Subcutaneous abdominal adipose tissue (tissue), 5 donors: ENCODE measurements at regions not wholly inside any gene's neighbourhood (a gene's known extent, or its start where the extent isn't known, plus 50 kb on each side); places are given as distances from the start of the nearest gene placed in this dataset.
"Not testable (repeated sequence)": the region's sequence is repeated elsewhere in the genome, so short reads cannot be mapped to it uniquely, and the experiment has no call there.

Experiments used
- H3K27ac ChIP-seq: one replicate; pipeline ENCODE4 v1.7.0; 2013; ENCODE audit warnings: low read depth, mild to moderate bottlenecking, inconsistent platforms, low read length, moderate library complexity
- H3K27me3 ChIP-seq, 5 donors: one replicate each; pipeline ENCODE4 v1.7.0; 2013; ENCODE audit warnings: low read length in 5 of 5, inconsistent platforms in 1 of 5; ENCODE audit not compliant: control insufficient read depth in 5 of 5, insufficient read depth in 4 of 5
- H3K36me3 ChIP-seq, 5 donors: one replicate each; pipeline ENCODE4 v1.7.0; 2013; ENCODE audit warnings: low read length in 5 of 5; ENCODE audit not compliant: control insufficient read depth in 5 of 5, insufficient read depth in 5 of 5
- H3K4me1 ChIP-seq, 5 donors: one replicate each; pipeline ENCODE4 v1.7.0; 2013; ENCODE audit warnings: low read length in 5 of 5, mild to moderate bottlenecking in 3 of 5, moderate library complexity in 1 of 5; ENCODE audit not compliant: control insufficient read depth in 5 of 5, insufficient read depth in 5 of 5
- H3K4me3 ChIP-seq, 5 donors: one replicate each; pipeline ENCODE4 v1.7.0; 2013; ENCODE audit warnings: low read length in 5 of 5, low read depth in 1 of 5
- H3K9ac ChIP-seq, 5 donors: one replicate each; pipeline ENCODE4 v1.7.0; 2013; ENCODE audit warnings: low read length in 5 of 5, mild to moderate bottlenecking in 4 of 5, moderate library complexity in 3 of 5
- H3K9me3 ChIP-seq, 5 donors: one replicate each; pipeline ENCODE4 v1.7.0; 2013; ENCODE audit warnings: low read length in 5 of 5; ENCODE audit not compliant: control insufficient read depth in 5 of 5
- donor health status: healthy.
- donor health status: healthy.
- donor health status: healthy.
- donor health status: healthy.
- donor health status: healthy.

DNA sequence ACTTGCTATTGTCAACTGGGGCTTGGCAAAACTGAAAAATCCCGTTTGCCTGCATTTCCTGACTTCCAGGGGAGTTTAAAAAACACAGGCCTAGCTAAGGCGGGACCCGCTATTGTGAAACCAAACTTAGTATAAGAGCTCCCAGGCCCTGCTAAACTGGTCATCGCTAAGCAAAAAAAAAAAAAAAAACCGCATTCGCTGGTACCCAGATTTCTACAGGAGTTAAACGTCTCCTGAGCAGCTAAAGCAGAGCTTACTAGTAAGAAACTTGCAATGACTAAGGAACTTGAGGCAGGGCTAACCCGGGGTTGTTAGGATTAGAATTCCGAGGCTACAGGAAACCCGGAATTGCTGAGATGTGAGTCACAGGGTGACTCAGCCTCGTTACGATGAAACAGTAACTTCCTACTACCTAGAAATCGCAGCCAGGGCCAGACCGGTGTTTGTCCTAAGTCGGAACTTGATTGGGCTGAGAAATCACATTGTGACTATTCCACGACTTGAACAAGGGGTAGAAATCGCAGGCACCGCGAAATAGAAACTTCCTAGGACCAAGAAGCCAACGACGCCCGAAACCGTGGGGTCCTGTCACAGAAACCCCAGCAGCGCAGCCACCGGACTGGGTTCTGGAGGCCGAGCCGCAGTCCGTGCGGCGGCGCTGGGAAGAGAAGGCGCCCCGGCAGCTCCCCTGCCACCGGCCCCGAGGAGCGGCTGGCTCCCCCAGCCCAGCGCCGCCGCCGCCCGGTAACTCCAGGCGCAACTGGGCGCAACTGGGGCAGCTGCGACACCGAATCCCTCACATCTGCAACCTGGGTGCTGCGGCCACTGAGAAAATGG, 89.4 kb downstream of the ANXA2R start:
- peak overlapping the region in 4 of 5 donors; percentile 29 to 76 (median 73) for H3K9ac ChIP-seq
- H3K27ac ChIP-seq: peak overlapping the region; percentile 89
- peaks cover 0 to 24% (median 13%) of the 10 kb centered on the region in 5 donors for H3K27me3 ChIP-seq
- H3K4me1 ChIP-seq: peaks cover 1 to 44% (median 33%) of the 10 kb centered on the region in 5 donors
- peaks cover 3 to 18% (median 14%) of the 10 kb centered on the region in 5 donors for H3K9me3 ChIP-seq
- no peaks in the 10 kb centered on the region for H3K36me3 ChIP-seq
- H3K4me3 ChIP-seq: peak overlapping the region; percentile 53 to 82 (median 67)

- Histone ChIP-seq H3K4me3 (peak overlapping the region; percentile 60 to 82 (median 67)), H3K9me3 (peaks cover 3 to 18% (median 14%) of the 10 kb centered on the region in 5 donors), H3K4me1 (peaks cover 1 to 44% (median 37%) of the 10 kb centered on the region in 5 donors), H3K27ac (peak overlapping the region; percentile 89), H3K9ac (peak overlapping the region in 4 of 5 donors; percentile 29 to 76 (median 63)), H3K27me3 (peaks cover 0 to 26% (median 13%) of the 10 kb centered on the region in 5 donors), H3K36me3 (no peaks in the 10 kb centered on the region)
These were observed 90.0 kb downstream of the ANXA2R start for GRCh38 chr5:42950116-42950455.

- Histone ChIP-seq H3K36me3 (no peaks in the 10 kb centered on the region), H3K27ac (peak overlapping the region; percentile 89), H3K4me3 (peak overlapping the region; percentile 60 to 82 (median 67)), H3K4me1 (peaks cover 1 to 44% (median 40%) of the 10 kb centered on the region in 5 donors), H3K9me3 (peaks cover 3 to 18% (median 13%) of the 10 kb centered on the region in 5 donors), H3K9ac (peak overlapping the region in 4 of 5 donors; percentile 29 to 76 (median 43)), H3K27me3 (peaks cover 0 to 28% (median 13%) of the 10 kb centered on the region in 5 donors)
These were observed 90.6 kb downstream of the ANXA2R start for GRCh38 chr5:42949348-42950115.

GRCh38 chr5:42948961-42949347, 91.2 kb downstream of the ANXA2R start:
- Histone ChIP-seq H3K36me3 (no peaks in the 10 kb centered on the region), H3K9me3 (peaks cover 2 to 12% (median 7%) of the 10 kb centered on the region in 5 donors), H3K27me3 (peaks cover 0 to 30% (median 9%) of the 10 kb centered on the region in 5 donors), H3K4me3 (peak overlapping the region; percentile 60 to 82 (median 67)), H3K27ac (peak overlapping the region; percentile 89), H3K4me1 (peaks cover 1 to 50% (median 45%) of the 10 kb centered on the region in 5 donors), H3K9ac (peak overlapping the region in 3 of 5 donors; percentile 33 to 76 (median 53))

- H3K27ac ChIP-seq: no peak overlapping the region
- H3K36me3 ChIP-seq: no peaks in the 10 kb centered on the region
- H3K9ac ChIP-seq: no peak overlapping the region
- H3K9me3 ChIP-seq: no peaks in the 10 kb centered on the region
- H3K27me3 ChIP-seq: peaks cover 0 to 16% (median 2%) of the 10 kb centered on the region in 5 donors
- peaks cover 0 to 29% (median 23%) of the 10 kb centered on the region in 5 donors for H3K4me1 ChIP-seq
- H3K4me3 ChIP-seq: no peak overlapping the region
These were observed 95.1 kb downstream of the ANXA2R start for GRCh38 chr5:42944989-42945388.

DNA sequence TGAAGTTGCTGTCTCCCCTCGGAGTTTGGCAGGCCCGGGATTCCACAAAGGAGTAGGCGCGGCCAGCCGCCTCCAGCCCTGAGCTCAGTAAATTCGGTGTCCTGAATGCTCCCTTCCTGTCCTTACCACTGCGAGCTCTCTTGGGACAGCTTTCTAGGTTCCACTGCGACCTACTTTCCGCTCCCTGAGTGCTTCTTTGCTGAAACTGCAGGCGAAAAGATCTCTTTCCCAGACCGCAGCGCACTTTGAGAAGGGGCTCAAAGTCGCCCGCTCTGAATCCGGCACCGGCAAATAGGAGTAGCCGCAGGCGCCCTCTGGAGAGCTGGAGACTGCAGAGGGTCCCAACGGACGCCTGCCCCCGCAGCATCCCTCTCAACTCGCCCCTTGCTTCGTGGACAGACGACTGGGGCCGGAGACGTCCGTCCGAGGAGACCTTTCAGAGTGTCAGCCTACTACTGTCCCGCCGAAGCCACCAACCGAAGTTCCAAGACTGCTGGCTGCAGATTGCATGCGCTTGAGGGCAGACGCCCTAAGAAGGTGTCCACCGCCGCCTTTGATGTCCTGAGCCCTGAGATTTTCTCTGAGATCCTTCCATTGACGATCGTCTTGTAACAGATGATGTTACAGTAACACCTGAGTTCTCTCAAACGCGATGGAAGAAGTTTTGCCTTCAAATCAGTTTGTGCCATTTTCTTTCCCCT, 96.0 kb downstream of the ANXA2R start:
- peaks cover 0 to 16% (median 2%) of the 10 kb centered on the region in 5 donors for H3K27me3 ChIP-seq
- H3K36me3 ChIP-seq: no peaks in the 10 kb centered on the region
- no peaks in the 10 kb centered on the region for H3K9me3 ChIP-seq
- peak overlapping the region; percentile 12 to 52 (median 44) for H3K4me3 ChIP-seq
- H3K4me1 ChIP-seq: peaks cover 0 to 20% (median 14%) of the 10 kb centered on the region in 5 donors
- no peak overlapping the region for H3K27ac ChIP-seq
- peak overlapping the region in 1 of 5 donors; percentile 17 for H3K9ac ChIP-seq

DNA sequence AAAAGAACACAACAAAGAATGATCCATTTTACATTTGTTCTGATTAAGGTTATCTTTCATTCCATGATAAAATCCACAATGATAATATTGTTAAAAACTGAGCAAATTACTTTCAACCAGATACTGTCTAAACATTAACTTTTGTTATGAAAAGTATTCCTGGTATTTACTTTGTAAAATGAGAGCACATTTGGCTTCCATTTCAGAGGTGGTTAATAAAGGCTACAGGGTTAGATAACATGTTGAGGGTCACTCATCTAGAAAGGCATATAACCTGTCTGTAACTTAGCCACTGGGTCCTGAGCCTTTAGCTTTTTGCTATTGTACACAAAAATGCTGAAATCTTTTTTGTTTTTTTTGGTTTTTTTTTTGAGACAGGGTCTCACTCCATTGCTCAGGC, 99.3 kb downstream of the ANXA2R start:
- Histone ChIP-seq H3K4me3 (no peak overlapping the region), H3K27me3 (peaks cover 0 to 16% (median 2%) of the 10 kb centered on the region in 5 donors), H3K27ac (no peak overlapping the region), H3K36me3 (no peaks in the 10 kb centered on the region), H3K4me1 (peaks cover 0 to 16% (median 10%) of the 10 kb centered on the region in 5 donors), H3K9ac (no peak overlapping the region), H3K9me3 (no peaks in the 10 kb centered on the region)

- H3K27me3 ChIP-seq, H3K4me1 ChIP-seq, H3K4me3 ChIP-seq, H3K36me3 ChIP-seq, H3K27ac ChIP-seq, H3K9ac ChIP-seq: not testable (repeated sequence)
- peaks cover 0 to 12% (median 4%) of the 10 kb centered on the region in 5 donors for H3K9me3 ChIP-seq
These were observed 108.1 kb downstream of the ANXA2R start for GRCh38 chr5:42932011-42932410.

DNA sequence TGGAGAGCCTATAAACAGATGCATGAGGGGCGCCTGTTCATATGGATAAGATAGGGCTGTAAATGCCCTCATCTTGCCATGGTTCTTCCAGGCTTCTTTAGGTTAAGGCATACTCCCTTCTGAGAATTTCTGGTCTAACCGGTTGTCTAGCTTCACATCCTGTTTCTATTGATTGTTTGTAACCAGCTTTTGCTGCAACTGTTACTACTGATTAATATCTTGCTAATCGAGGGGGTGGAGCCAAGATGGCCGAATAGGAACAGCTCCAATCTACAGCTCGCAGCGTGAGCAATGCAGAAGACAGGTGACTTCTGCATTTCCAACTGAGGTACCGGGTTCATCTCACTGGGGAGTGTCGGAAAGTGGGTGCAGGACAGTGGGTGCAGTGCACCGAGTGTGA, 108.7 kb downstream of the ANXA2R start:
- not testable (repeated sequence) for H3K27ac ChIP-seq, H3K36me3 ChIP-seq, H3K4me3 ChIP-seq, H3K4me1 ChIP-seq, H3K9ac ChIP-seq, H3K27me3 ChIP-seq
- peaks cover 0 to 12% (median 4%) of the 10 kb centered on the region in 5 donors for H3K9me3 ChIP-seq
